Right cardiac atrium (tissue), 5 donors: ENCODE measurements at regions not wholly inside any gene's neighbourhood (a gene's known extent, or its start where the extent isn't known, plus 50 kb on each side); places are given as distances from the start of the nearest gene placed in this dataset.

Source experiments
- ATAC-seq, 2 donors: fragments of 200-7000 bp; cut with Tn5 transposase; one replicate each; pipeline versions ENCODE4 v1.8.0 to v1.9.1; 2020; ENCODE audit warnings: moderate library complexity in 2 of 2, mild to moderate bottlenecking in 1 of 2
- DNase-seq, 3 donors: peaks; one replicate each; pipeline ENCODE4 v3.0.0-alpha.2; 2020
- H3K27ac ChIP-seq: one replicate; pipeline ENCODE4 v1.5.1; 2013; ENCODE audit warnings: mild to moderate bottlenecking, low read length, control low read depth, moderate library complexity
- H3K27me3 ChIP-seq: one replicate; pipeline ENCODE4 v1.6.1; 2013; ENCODE audit not compliant: control insufficient read depth, insufficient read depth
- H3K4me1 ChIP-seq: one replicate; pipeline ENCODE4 v1.6.1; 2013; ENCODE audit warnings: low read length; ENCODE audit not compliant: control insufficient read depth, insufficient read depth
- H3K4me3 ChIP-seq: one replicate; pipeline ENCODE4 v1.5.1; 2013; ENCODE audit warnings: low read length, control low read depth
- H3K9me3 ChIP-seq: one replicate; pipeline ENCODE4 v1.6.1; 2013; ENCODE audit warnings: low read length; ENCODE audit not compliant: control insufficient read depth
- WGBS: extraction: QIAGEN DNeasy Blood & Tissue Kit; methylation state at CpG from one replicate; pipeline ENCODE4 v1.1.7; 2013; 5-methylcytosine and 5-hydroxymethylcytosine counted together
- intact Hi-C, 4 donors: fragments of 100-400 bp; cut with DNase I; formaldehyde crosslinking; loops; one replicate each; pipeline versions ENCODE4 v1.11.0 to v1.14.0; 2022 to 2023
- donor health status: healthy with polysubstance abuse.
- donor health status: DM: no; HTN: yes; CAD: no.
- donor health status: DM: no; HTN: no; CAD: no.
- donor health status: DM: no; HTN: yes; CAD: no; lungs with severe emphysema.
- donor health status: DM: yes; HTN: yes; CAD: no.

- Histone ChIP-seq H3K4me3 (no peak overlapping the region), H3K9me3 (no peaks in the 10 kb centered on the region), H3K27me3 (no peaks in the 10 kb centered on the region), H3K4me1 (no peaks in the 10 kb centered on the region), H3K27ac (no peak overlapping the region)
- ATAC-seq (no peak), DNase-seq (no peak)
- intact Hi-C loops = no loop called here
- 91% methylated on average over 19 of the region's 19 CpGs for WGBS
These were observed 1446.4 kb downstream of the TBC1D22A start for GRCh38 chr22:48208894-48209293.

- Histone ChIP-seq H3K27me3 (no peaks in the 10 kb centered on the region), H3K9me3 (no peaks in the 10 kb centered on the region), H3K4me1 (no peaks in the 10 kb centered on the region), H3K27ac (no peak overlapping the region), H3K4me3 (no peak overlapping the region)
- intact Hi-C loops = no loop called here
- WGBS = 77% methylated on average over 6 of the region's 6 CpGs
- ATAC-seq = no peak
- DNase-seq = no peak
These were observed 1445.6 kb downstream of the TBC1D22A start for GRCh38 chr22:48207919-48208535.

- WGBS = 78% methylated on average over 3 of the region's 3 CpGs
- no peak overlapping the region for H3K27ac ChIP-seq
- H3K4me3 ChIP-seq = no peak overlapping the region
- DNase-seq (no peak), ATAC-seq (no peak)
- H3K4me1 ChIP-seq = no peaks in the 10 kb centered on the region
- intact Hi-C loops = no loop called here
- no peaks in the 10 kb centered on the region for H3K9me3 ChIP-seq
- H3K27me3 ChIP-seq = no peaks in the 10 kb centered on the region
These were observed 1443.3 kb downstream of the TBC1D22A start for GRCh38 chr22:48205790-48206189.

GRCh38 chr22:48205161-48205560, 1442.7 kb downstream of the TBC1D22A start:
- no peak for DNase-seq
- H3K27ac ChIP-seq = no peak overlapping the region
- H3K27me3 ChIP-seq = no peaks in the 10 kb centered on the region
- ATAC-seq = no peak
- H3K4me1 ChIP-seq = no peaks in the 10 kb centered on the region
- H3K4me3 ChIP-seq = no peak overlapping the region
- intact Hi-C loops = no loop called here
- WGBS = 74% methylated on average over 7 of the region's 7 CpGs
- H3K9me3 ChIP-seq = no peaks in the 10 kb centered on the region

GRCh38 chr22:48204296-48204695, 1441.8 kb downstream of the TBC1D22A start:
- Histone ChIP-seq H3K27ac (no peak overlapping the region), H3K4me3 (no peak overlapping the region), H3K27me3 (no peaks in the 10 kb centered on the region), H3K4me1 (no peaks in the 10 kb centered on the region), H3K9me3 (no peaks in the 10 kb centered on the region)
- intact Hi-C loops = no loop called here
- DNase-seq = no peak
- WGBS = 90% methylated on average over 2 of the region's 2 CpGs
- ATAC-seq = no peak

- intact Hi-C loops = no loop called here
- H3K4me3 ChIP-seq = no peak overlapping the region
- no peak for DNase-seq
- no peaks in the 10 kb centered on the region for H3K27me3 ChIP-seq
- no peaks in the 10 kb centered on the region for H3K4me1 ChIP-seq
- no peaks in the 10 kb centered on the region for H3K9me3 ChIP-seq
- no peak for ATAC-seq
- no peak overlapping the region for H3K27ac ChIP-seq
- WGBS = 88% methylated on average over 7 of the region's 7 CpGs
These were observed 1437.2 kb downstream of the TBC1D22A start for GRCh38 chr22:48199667-48200066.

GRCh38 chr22:48198489-48199459, 1436.3 kb downstream of the TBC1D22A start:
- intact Hi-C loops = no loop called here
- 69% methylated on average over 11 of the region's 11 CpGs for WGBS
- peaks cover 3% of the 10 kb centered on the region for H3K27me3 ChIP-seq

GRCh38 chr22:48197189-48197690, 1434.8 kb downstream of the TBC1D22A start:
- peaks cover 3% of the 10 kb centered on the region for H3K27me3 ChIP-seq
- intact Hi-C loops = no loop called here
- H3K4me1 ChIP-seq = no peaks in the 10 kb centered on the region
- no peak overlapping the region for H3K4me3 ChIP-seq
- ATAC-seq = no peak
- DNase-seq = no peak
- WGBS = 73% methylated on average over 2 of the region's 2 CpGs
- no peak overlapping the region for H3K27ac ChIP-seq
- H3K9me3 ChIP-seq = no peaks in the 10 kb centered on the region

More at GRCh38 chr22:48198489-48199459, 1436.3 kb downstream of the TBC1D22A start:
- no peak for ATAC-seq
- no peaks in the 10 kb centered on the region for H3K9me3 ChIP-seq
- no peaks in the 10 kb centered on the region for H3K4me1 ChIP-seq
- no peak for DNase-seq
- H3K27ac ChIP-seq = no peak overlapping the region
- no peak overlapping the region for H3K4me3 ChIP-seq

GRCh38 chr22:48192920-48193319, 1430.5 kb downstream of the TBC1D22A start:
- Histone ChIP-seq H3K9me3 (no peaks in the 10 kb centered on the region), H3K4me3 (no peak overlapping the region), H3K27me3 (peaks cover 3% of the 10 kb centered on the region), H3K4me1 (no peaks in the 10 kb centered on the region), H3K27ac (no peak overlapping the region)
- ATAC-seq (no peak), DNase-seq (no peak)
- 76% methylated on average over 3 of the region's 3 CpGs for WGBS
- intact Hi-C loops = no loop called here

GRCh38 chr22:48192071-48192470, 1429.6 kb downstream of the TBC1D22A start:
- intact Hi-C loops = no loop called here
- Histone ChIP-seq H3K4me1 (no peaks in the 10 kb centered on the region), H3K4me3 (no peak overlapping the region), H3K27ac (no peak overlapping the region), H3K9me3 (no peaks in the 10 kb centered on the region), H3K27me3 (peaks cover 3% of the 10 kb centered on the region)
- DNase-seq (no peak), ATAC-seq (no peak)
- WGBS = 42% methylated on average over 1 of the region's 1 CpG

GRCh38 chr22:48188231-48188721, 1425.8 kb downstream of the TBC1D22A start:
- Histone ChIP-seq H3K27ac (no peak overlapping the region), H3K9me3 (no peaks in the 10 kb centered on the region), H3K27me3 (no peaks in the 10 kb centered on the region), H3K4me3 (no peak overlapping the region), H3K4me1 (no peaks in the 10 kb centered on the region)
- 75% methylated on average over 7 of the region's 7 CpGs for WGBS
- intact Hi-C loops = no loop called here
- no peak for DNase-seq
- no peak for ATAC-seq
